Vagina (tissue), 2 donors: ENCODE measurements at regions not wholly inside any gene's neighbourhood (a gene's known extent, or its start where the extent isn't known, plus 50 kb on each side); places are given as distances from the start of the nearest gene placed in this dataset.

ENCODE experiments used
- DNase-seq, 2 donors: peaks; one replicate each; pipeline ENCODE4 v3.0.0-alpha.2; 2017; ENCODE audit errors: extremely low spot score in 2 of 2
- H3K27ac ChIP-seq: fragments of 200-600 bp; sonication (generic); one replicate; pipeline ENCODE4 v1.5.1; 2019
- H3K27me3 ChIP-seq: fragments of 200-600 bp; sonication (generic); one replicate; pipeline ENCODE4 v1.5.1; 2019
- H3K36me3 ChIP-seq, 2 donors: fragments of 200-600 bp; sonication (generic); one replicate each; pipeline ENCODE4 v1.5.1; 2017 to 2019
- H3K4me1 ChIP-seq: fragments of 200-600 bp; sonication (generic); one replicate; pipeline ENCODE4 v1.5.1; 2019
- H3K4me3 ChIP-seq, 2 donors: fragments of 200-600 bp; sonication (generic); 1 replicate in 1 of 2; 2 replicates in 1 of 2; pipeline ENCODE4 v1.5.1; 2016 to 2019
- H3K9me3 ChIP-seq: fragments of 200-600 bp; sonication (generic); one replicate; pipeline ENCODE4 v1.5.1; 2019
- CTCF ChIP-seq, 3 experiments: fragments of 450-650 bp in 2 of 3; fragments of 200-600 bp in 1 of 3; sonication (generic) in 1 of 3; IDR thresholded peaks; one replicate each; pipeline ENCODE4 v1.5.1; 2017 to 2019; ENCODE audit warnings: antibody characterized with exemption in 3 of 3, mild to moderate bottlenecking in 2 of 3, moderate library complexity in 2 of 3
- POLR2A ChIP-seq, 2 donors: fragments of 450-650 bp; IDR thresholded peaks; one replicate each; pipeline ENCODE4 v1.6.1; 2017; ENCODE audit warnings: antibody characterized with exemption in 2 of 2, mild to moderate bottlenecking in 2 of 2, moderate library complexity in 2 of 2
- POLR2AphosphoS5 ChIP-seq, 2 donors: sonication (generic); formaldehyde crosslinking; IDR thresholded peaks; one replicate each; pipeline ENCODE4 v1.9.0; 2017; ENCODE audit warnings: antibody characterized with exemption in 2 of 2, mild to moderate bottlenecking in 2 of 2, low read depth in 1 of 2; ENCODE audit not compliant: insufficient read depth in 1 of 2
- intact Hi-C: fragments of 100-400 bp; cut with DNase I; formaldehyde crosslinking; loops from one replicate; pipeline ENCODE4 v1.15.1; 2023

- Histone ChIP-seq H3K4me3 (no peak overlapping the region), H3K36me3 (no peaks in the 10 kb centered on the region), H3K9me3 (no peaks in the 10 kb centered on the region), H3K27me3 (no peaks in the 10 kb centered on the region), H3K4me1 (no peaks in the 10 kb centered on the region), H3K27ac (no peak overlapping the region)
- DNase-seq: no peak
- TF ChIP-seq POLR2A (IDR thresholded peaks at IDR 0.05): no peak
- TF ChIP-seq CTCF (IDR thresholded peaks at IDR 0.05): no peak
- TF ChIP-seq POLR2AphosphoS5 (IDR thresholded peaks at IDR 0.05; ENCODE audit: insufficient read depth in 1 of 2, low read depth in 1 of 2): no peak
- intact Hi-C loops: no loop called here
Observed at GRCh38 chr5:128881502-128882018, 83.7 kb upstream of the SLC27A6 start.

GRCh38 chr5:128885649-128886255, 79.5 kb upstream of the SLC27A6 start:
- no peaks in the 10 kb centered on the region for H3K4me1 ChIP-seq
- no peaks in the 10 kb centered on the region for H3K27me3 ChIP-seq
- no peak for DNase-seq
- intact Hi-C loops: no loop called here
- no peaks in the 10 kb centered on the region for H3K36me3 ChIP-seq
- no peak for TF ChIP-seq POLR2A (IDR thresholded peaks at IDR 0.05)
- TF ChIP-seq POLR2AphosphoS5 (IDR thresholded peaks at IDR 0.05; ENCODE audit: insufficient read depth in 1 of 2, low read depth in 1 of 2): no peak
- TF ChIP-seq CTCF (IDR thresholded peaks at IDR 0.05): no peak
- no peaks in the 10 kb centered on the region for H3K9me3 ChIP-seq
- no peak overlapping the region for H3K27ac ChIP-seq
- H3K4me3 ChIP-seq: no peak overlapping the region

- no peak for TF ChIP-seq CTCF (IDR thresholded peaks at IDR 0.05)
- TF ChIP-seq POLR2AphosphoS5 (IDR thresholded peaks at IDR 0.05; ENCODE audit: insufficient read depth in 1 of 2, low read depth in 1 of 2): no peak
- TF ChIP-seq POLR2A (IDR thresholded peaks at IDR 0.05): no peak
- H3K27me3 ChIP-seq: no peaks in the 10 kb centered on the region
- no peaks in the 10 kb centered on the region for H3K9me3 ChIP-seq
- H3K27ac ChIP-seq: no peak overlapping the region
- no peak for DNase-seq
- H3K36me3 ChIP-seq: no peaks in the 10 kb centered on the region
- intact Hi-C loops: no loop called here
- H3K4me3 ChIP-seq: no peak overlapping the region
- no peaks in the 10 kb centered on the region for H3K4me1 ChIP-seq
Observed at GRCh38 chr5:128895122-128895521, 70.2 kb upstream of the SLC27A6 start.

GRCh38 chr5:128896675-128897074, 68.6 kb upstream of the SLC27A6 start:
- DNase-seq: no peak
- Histone ChIP-seq H3K36me3 (no peaks in the 10 kb centered on the region), H3K9me3 (no peaks in the 10 kb centered on the region), H3K27ac (no peak overlapping the region), H3K4me3 (no peak overlapping the region), H3K27me3 (no peaks in the 10 kb centered on the region), H3K4me1 (no peaks in the 10 kb centered on the region)
- no peak for TF ChIP-seq POLR2AphosphoS5 (IDR thresholded peaks at IDR 0.05; ENCODE audit: insufficient read depth in 1 of 2, low read depth in 1 of 2)
- TF ChIP-seq CTCF (IDR thresholded peaks at IDR 0.05): no peak
- no peak for TF ChIP-seq POLR2A (IDR thresholded peaks at IDR 0.05)
- intact Hi-C loops: no loop called here

GRCh38 chr5:128903550-128903949, 61.7 kb upstream of the SLC27A6 start:
- DNase-seq: no peak
- Histone ChIP-seq H3K4me1 (no peaks in the 10 kb centered on the region), H3K36me3 (no peaks in the 10 kb centered on the region), H3K27me3 (no peaks in the 10 kb centered on the region), H3K9me3 (no peaks in the 10 kb centered on the region), H3K27ac (no peak overlapping the region), H3K4me3 (no peak overlapping the region)
- TF ChIP-seq CTCF (IDR thresholded peaks at IDR 0.05): no peak
- TF ChIP-seq POLR2A (IDR thresholded peaks at IDR 0.05): no peak
- TF ChIP-seq POLR2AphosphoS5 (IDR thresholded peaks at IDR 0.05; ENCODE audit: insufficient read depth in 1 of 2, low read depth in 1 of 2): no peak
- intact Hi-C loops: no loop called here
